SKM-1 (cell line): ENCODE measurements at regions not wholly inside any gene's neighbourhood (a gene's known extent, or its start where the extent isn't known, plus 50 kb on each side); places are given as distances from the start of the nearest gene placed in this dataset.

Experiments used
- DNase-seq: peaks from one replicate; lab custom pipeline; 2025; ENCODE audit not compliant: unreplicated experiment; lab: John Stamatoyannopoulos, UW

DNA sequence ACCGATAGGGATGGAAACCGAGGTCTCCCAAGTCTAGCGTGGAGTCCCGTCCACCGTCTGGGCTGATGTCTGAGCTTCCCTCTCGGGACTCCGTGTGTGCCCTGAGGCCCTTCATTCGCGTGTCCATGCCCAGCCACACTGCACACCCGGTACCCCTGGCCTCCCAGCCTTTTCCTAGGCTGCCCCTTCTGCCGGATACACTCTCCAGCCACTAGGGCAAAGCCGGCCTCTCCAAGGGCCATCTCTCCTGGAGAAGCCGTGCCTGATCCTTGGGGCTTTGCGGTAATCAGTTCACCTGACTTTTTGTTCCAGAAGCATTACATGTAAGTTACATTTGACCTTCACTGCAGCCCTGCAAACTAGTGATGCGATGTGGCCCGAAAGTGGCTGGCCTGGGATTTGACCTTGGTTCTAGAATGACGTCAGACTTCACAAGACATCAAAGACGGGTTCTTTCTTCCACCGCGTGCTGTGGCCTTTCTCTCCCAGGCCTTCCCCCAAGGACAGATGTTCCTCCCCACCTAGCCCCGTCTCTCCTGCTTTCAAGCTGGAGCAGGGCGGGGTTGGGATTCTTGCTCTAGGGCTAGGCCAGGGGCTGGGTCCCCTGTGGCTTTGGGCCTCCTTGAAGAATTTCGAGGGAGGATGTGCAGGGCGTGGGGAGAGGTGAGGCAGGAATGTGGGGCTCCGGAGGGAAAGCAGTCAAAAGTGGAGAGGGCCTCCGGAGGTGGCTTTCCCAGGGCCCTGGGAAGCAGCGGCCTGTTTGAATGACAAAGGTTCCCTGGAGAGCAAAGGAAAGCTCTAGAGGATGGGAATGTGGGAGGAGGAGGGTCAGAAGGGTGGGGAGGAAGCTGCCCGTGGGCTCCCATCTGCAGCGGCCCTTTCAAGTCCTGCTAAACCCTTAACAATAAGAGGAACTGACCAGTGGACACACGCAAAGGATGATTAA is 49.7 kb upstream of the SLC2A1 start:
- DNase-seq = no peak
